HuH-7.5 (cell line): ENCODE measurements at regions not wholly inside any gene's neighbourhood (a gene's known extent, or its start where the extent isn't known, plus 50 kb on each side); places are given as distances from the start of the nearest gene placed in this dataset.

Experiments used
- DNase-seq: peaks from one replicate; pipeline ENCODE4 v3.0.0; 2011; ENCODE audit warnings: low spot score

- no peak for DNase-seq
These were observed 160.3 kb upstream of the CDYL start for GRCh38 chr6:4615891-4616290.

DNA sequence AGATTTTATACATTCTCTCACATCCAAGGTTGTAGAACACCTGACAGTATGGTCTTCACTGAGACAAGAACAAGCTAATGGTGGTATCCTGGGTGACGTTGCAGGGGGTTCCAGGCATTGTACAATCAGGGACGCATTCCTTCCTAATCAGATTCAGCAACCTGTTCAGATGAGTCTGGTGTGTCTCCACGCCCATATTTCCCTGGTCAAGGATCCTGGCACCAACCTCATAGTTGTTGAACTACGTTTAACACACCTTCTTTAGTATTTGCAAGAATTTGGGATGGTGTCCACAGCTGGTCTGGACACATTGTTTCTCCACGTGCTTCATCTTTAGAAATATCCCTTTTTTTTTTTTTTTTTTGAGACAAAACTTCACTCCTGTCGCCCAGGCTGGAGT lies 161.0 kb upstream of the CDYL start:
- no peak for DNase-seq

- no peak for DNase-seq
These were observed 161.6 kb upstream of the CDYL start for GRCh38 chr6:4614637-4615036.

GRCh38 chr6:4613795-4614194 lies 162.4 kb upstream of the CDYL start:
- no peak for DNase-seq

- no peak for DNase-seq
These were observed 162.8 kb upstream of the CDYL start for GRCh38 chr6:4613381-4613780.

DNA sequence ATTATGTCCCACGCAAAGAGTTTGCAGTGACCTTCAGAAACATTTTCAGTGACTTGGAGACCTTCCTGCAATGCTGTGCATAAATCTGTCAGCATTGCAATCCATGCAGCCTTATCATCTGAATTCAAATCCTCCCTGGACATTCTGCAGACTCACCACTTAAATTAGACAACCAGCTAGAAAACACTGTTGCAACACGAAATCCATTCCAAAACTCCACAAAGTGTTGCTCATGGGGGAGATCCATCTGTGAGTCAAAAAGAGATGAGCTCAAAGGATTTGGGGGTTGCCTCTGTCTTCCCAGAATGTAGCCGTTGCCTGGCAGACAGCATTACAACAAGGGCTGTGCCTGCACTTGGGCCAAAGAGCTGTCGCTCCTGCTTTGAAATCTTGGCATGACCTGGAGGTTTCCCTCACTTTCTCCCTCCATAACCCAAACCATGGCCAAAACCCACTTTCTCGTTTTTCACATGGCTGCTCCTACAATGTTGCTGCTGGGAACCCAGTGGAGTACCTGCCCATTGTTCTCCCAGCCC lies 163.5 kb upstream of the CDYL start:
- no peak for DNase-seq

GRCh38 chr6:4611429-4612129 lies 164.6 kb upstream of the CDYL start:
- no peak for DNase-seq

- DNase-seq: no peak
These were observed 165.9 kb upstream of the CDYL start for GRCh38 chr6:4610256-4610655.

GRCh38 chr6:4608361-4609115 lies 167.7 kb upstream of the CDYL start:
- no peak for DNase-seq

- no peak for DNase-seq
These were observed 168.4 kb upstream of the CDYL start for GRCh38 chr6:4607793-4608192.

DNA sequence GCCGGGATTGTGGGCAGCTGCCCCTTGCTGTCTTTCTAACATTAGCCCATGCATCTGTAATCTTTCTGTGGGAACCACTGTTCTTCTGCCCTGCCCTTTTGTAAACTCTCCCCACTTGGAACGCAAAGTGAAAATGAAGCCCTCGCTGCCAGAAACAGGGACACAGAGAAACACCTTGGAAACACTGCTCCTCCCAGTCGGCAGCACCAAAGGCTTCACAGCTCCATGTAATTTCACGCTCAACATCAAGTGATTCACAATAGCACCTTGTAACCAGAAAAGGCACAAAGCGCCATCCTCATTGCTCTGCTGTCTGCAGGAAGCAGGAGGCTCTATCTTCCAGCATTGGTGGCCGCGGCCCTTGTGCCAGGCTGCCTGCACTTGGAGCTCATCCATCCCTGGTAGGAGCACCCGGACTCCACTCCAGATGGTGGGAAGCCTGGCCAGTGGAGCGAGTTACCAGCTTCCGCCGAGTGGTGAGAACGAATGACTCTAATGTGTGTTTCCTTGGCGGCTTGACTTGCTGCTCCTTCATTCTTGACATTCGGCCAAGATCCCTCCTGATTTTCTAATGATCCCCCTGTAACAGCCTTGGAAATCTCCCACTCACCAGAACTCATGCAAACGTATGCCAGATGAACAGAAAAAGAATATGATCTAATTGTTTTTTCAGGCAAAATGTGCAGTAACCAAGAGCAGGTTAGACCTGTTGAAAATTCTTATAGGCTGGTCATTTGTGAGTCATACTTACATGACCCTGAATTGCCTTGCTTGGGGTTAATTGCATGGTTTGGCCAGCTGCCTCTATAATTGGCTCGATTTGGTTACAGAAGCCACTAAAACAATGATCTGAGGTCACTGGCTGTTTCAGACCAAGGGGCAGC lies 169.1 kb upstream of the CDYL start:
- DNase-seq: no peak

- DNase-seq: no peak
These were observed 170.2 kb upstream of the CDYL start for GRCh38 chr6:4606016-4606415.

DNA sequence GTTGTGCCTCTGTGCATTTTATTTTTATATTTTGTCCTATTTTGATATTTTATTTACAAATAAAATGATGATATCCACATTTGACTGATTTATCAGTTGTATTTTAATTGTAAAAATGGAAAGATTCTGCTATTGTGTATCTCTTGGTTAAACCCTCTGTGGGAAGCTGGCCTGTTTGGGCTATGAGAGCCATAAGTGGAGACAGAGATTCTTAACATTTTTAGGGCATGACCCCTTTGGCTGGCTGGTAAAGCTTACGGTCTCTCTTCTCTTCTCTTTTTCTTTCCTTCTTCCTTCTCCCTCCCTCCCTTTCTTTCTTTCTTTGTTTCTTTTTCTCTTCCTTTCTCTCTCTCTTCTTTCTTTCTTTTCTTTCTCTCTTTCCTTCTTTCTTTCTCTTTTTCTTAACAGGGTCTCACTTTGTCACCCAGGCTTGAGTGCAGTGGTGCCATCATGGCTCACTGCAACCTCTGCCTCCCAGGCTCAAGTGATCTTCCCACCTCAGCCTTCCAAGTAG lies 172.3 kb upstream of the CDYL start:
- DNase-seq: no peak

GRCh38 chr6:4603291-4603690 lies 172.9 kb upstream of the CDYL start:
- no peak for DNase-seq

GRCh38 chr6:4599924-4600323 lies 176.3 kb upstream of the CDYL start:
- DNase-seq: no peak

- no peak for DNase-seq
These were observed 177.7 kb upstream of the CDYL start for GRCh38 chr6:4598384-4598995.

GRCh38 chr6:4593951-4594350 lies 182.3 kb upstream of the CDYL start:
- no peak for DNase-seq

GRCh38 chr6:4592026-4592425 lies 184.2 kb upstream of the CDYL start:
- no peak for DNase-seq

- DNase-seq: no peak
These were observed 185.0 kb upstream of the CDYL start for GRCh38 chr6:4591218-4591617.

GRCh38 chr6:4589295-4589694 lies 186.9 kb upstream of the CDYL start:
- DNase-seq: no peak

- no peak for DNase-seq
These were observed 187.6 kb upstream of the CDYL start for GRCh38 chr6:4588581-4588980.

DNA sequence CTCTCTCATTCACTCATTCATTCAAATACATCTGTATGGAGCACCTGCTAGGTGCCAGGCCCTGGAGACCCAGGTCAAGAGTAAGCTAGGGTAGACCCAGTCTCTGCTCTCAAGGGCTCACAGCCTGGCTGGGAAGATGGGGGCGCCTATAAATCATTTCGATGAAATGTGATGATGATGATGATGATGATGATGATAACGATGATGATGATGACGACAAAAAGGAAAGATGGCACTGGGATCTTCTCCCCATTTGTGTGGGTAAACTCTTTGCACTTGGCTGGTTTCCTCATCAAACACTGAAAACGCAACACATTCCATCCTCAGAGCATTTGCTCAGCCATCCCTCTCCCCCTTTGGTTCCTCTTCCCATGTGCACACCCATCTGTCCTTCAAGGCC lies 188.0 kb upstream of the CDYL start:
- DNase-seq: no peak
